ENCODE measurements at regions not wholly inside any gene's neighbourhood (a gene's known extent, or its start where the extent isn't known, plus 50 kb on each side); places are given as distances from the start of the nearest gene placed in this dataset.

GRCh38 chr13:24083722-24084421 lies 76.6 kb upstream of the SPATA13 start:
- no peaks in the 10 kb centered on the region for H3K36me3 ChIP-seq (replicated peaks; ENCODE audit: insufficient read depth, low read length)
- H3K27ac ChIP-seq (ENCODE audit: low read length), result no peak overlapping the region
- TF ChIP-seq EZH2phosphoT487 (IDR thresholded peaks at IDR 0.05; ENCODE audit: low read length), result no peak
- TF ChIP-seq CTCF (IDR thresholded peaks at IDR 0.05; ENCODE audit: low read length), result no peak
- no peak for TF ChIP-seq EZH2 (optimal IDR thresholded peaks at IDR 0.05; ENCODE audit: low read depth, low read length)
- no peak overlapping the region for H3K4me2 ChIP-seq (ENCODE audit: low read depth, low read length)
- no peaks in the 10 kb centered on the region for H3K4me1 ChIP-seq (ENCODE audit: low read length)
- DNase-seq, result no peak
- H3K9ac ChIP-seq (ENCODE audit: low read length), result no peak overlapping the region
- H2AFZ ChIP-seq (ENCODE audit: low read length), result no peak overlapping the region
- H3K9me2 ChIP-seq (replicated peaks; ENCODE audit: insufficient read depth, low read length), result no peaks in the 10 kb centered on the region
- H4K20me1 ChIP-seq (ENCODE audit: insufficient read depth, low read length), result no peaks in the 10 kb centered on the region
- H3K27me3 ChIP-seq (replicated peaks; ENCODE audit: insufficient read depth, low read length), result no peaks in the 10 kb centered on the region
- H3K9me3 ChIP-seq (replicated peaks; ENCODE audit: insufficient read depth, low read length), result no peaks in the 10 kb centered on the region
- no peaks in the 10 kb centered on the region for H3F3A ChIP-seq (ENCODE audit: insufficient read depth, low read length)
- H3K79me2 ChIP-seq (ENCODE audit: low read length), result no peaks in the 10 kb centered on the region
- H3K4me3 ChIP-seq (ENCODE audit: low read length), result no peak overlapping the region

- TF ChIP-seq EZH2 (optimal IDR thresholded peaks at IDR 0.05; ENCODE audit: low read depth, low read length) (no peak), EZH2phosphoT487 (IDR thresholded peaks at IDR 0.05; ENCODE audit: low read length) (no peak), CTCF (IDR thresholded peaks at IDR 0.05; ENCODE audit: low read length) (no peak)
- Histone ChIP-seq H3K9me3 (replicated peaks; ENCODE audit: insufficient read depth, low read length) (no peaks in the 10 kb centered on the region), H3K36me3 (replicated peaks; ENCODE audit: insufficient read depth, low read length) (no peaks in the 10 kb centered on the region), H3K9me2 (replicated peaks; ENCODE audit: insufficient read depth, low read length) (no peaks in the 10 kb centered on the region), H2AFZ (ENCODE audit: low read length) (no peak overlapping the region), H4K20me1 (ENCODE audit: insufficient read depth, low read length) (no peaks in the 10 kb centered on the region), H3K79me2 (ENCODE audit: low read length) (no peaks in the 10 kb centered on the region), H3K9ac (ENCODE audit: low read length) (no peak overlapping the region), H3K4me3 (ENCODE audit: low read length) (no peak overlapping the region), H3K4me2 (ENCODE audit: low read depth, low read length) (no peak overlapping the region), H3K27ac (ENCODE audit: low read length) (no peak overlapping the region), H3K27me3 (replicated peaks; ENCODE audit: insufficient read depth, low read length) (no peaks in the 10 kb centered on the region), H3F3A (ENCODE audit: insufficient read depth, low read length) (no peaks in the 10 kb centered on the region), H3K4me1 (ENCODE audit: low read length) (no peaks in the 10 kb centered on the region)
- DNase-seq, result no peak
These were observed 74.9 kb upstream of the SPATA13 start for GRCh38 chr13:24085662-24086061.

GRCh38 chr13:24086642-24087041 lies 73.9 kb upstream of the SPATA13 start:
- H3K9me3 ChIP-seq (replicated peaks; ENCODE audit: insufficient read depth, low read length), result no peaks in the 10 kb centered on the region
- no peaks in the 10 kb centered on the region for H3K79me2 ChIP-seq (ENCODE audit: low read length)
- no peak overlapping the region for H2AFZ ChIP-seq (ENCODE audit: low read length)
- no peaks in the 10 kb centered on the region for H3K36me3 ChIP-seq (replicated peaks; ENCODE audit: insufficient read depth, low read length)
- no peaks in the 10 kb centered on the region for H4K20me1 ChIP-seq (ENCODE audit: insufficient read depth, low read length)
- H3K27ac ChIP-seq (ENCODE audit: low read length), result no peak overlapping the region
- H3K9ac ChIP-seq (ENCODE audit: low read length), result no peak overlapping the region
- no peaks in the 10 kb centered on the region for H3F3A ChIP-seq (ENCODE audit: insufficient read depth, low read length)
- H3K4me1 ChIP-seq (ENCODE audit: low read length), result no peaks in the 10 kb centered on the region
- TF ChIP-seq CTCF (IDR thresholded peaks at IDR 0.05; ENCODE audit: low read length), result no peak
- TF ChIP-seq EZH2phosphoT487 (IDR thresholded peaks at IDR 0.05; ENCODE audit: low read length), result no peak
- TF ChIP-seq EZH2 (optimal IDR thresholded peaks at IDR 0.05; ENCODE audit: low read depth, low read length), result no peak
- DNase-seq, result no peak
- H3K27me3 ChIP-seq (replicated peaks; ENCODE audit: insufficient read depth, low read length), result no peaks in the 10 kb centered on the region
- H3K4me3 ChIP-seq (ENCODE audit: low read length), result no peak overlapping the region
- no peak overlapping the region for H3K4me2 ChIP-seq (ENCODE audit: low read depth, low read length)
- H3K9me2 ChIP-seq (replicated peaks; ENCODE audit: insufficient read depth, low read length), result no peaks in the 10 kb centered on the region

Data from MM.1S (cell line).